ENCODE measurements at regions not wholly inside any gene's neighbourhood (a gene's known extent, or its start where the extent isn't known, plus 50 kb on each side); places are given as distances from the start of the nearest gene placed in this dataset.

DNA sequence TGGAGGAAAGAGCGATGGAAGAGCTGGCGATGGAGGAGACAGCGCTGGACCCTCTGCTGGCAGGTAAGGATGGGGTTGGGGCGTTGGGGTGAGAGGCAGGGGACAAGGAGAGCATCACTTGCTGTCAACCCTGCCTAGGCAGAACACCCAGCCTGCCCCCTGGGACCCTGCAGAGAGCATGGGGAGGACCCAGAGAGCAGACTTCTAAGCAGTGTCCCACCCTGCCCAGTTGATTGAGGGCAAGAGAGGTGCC is 111.6 kb upstream of the ANO1 start:
- H3K4me3 ChIP-seq = no peak overlapping the region
- no peak overlapping the region for H3K27ac ChIP-seq
- no peak for DNase-seq (ENCODE audit: low spot score)

DNA sequence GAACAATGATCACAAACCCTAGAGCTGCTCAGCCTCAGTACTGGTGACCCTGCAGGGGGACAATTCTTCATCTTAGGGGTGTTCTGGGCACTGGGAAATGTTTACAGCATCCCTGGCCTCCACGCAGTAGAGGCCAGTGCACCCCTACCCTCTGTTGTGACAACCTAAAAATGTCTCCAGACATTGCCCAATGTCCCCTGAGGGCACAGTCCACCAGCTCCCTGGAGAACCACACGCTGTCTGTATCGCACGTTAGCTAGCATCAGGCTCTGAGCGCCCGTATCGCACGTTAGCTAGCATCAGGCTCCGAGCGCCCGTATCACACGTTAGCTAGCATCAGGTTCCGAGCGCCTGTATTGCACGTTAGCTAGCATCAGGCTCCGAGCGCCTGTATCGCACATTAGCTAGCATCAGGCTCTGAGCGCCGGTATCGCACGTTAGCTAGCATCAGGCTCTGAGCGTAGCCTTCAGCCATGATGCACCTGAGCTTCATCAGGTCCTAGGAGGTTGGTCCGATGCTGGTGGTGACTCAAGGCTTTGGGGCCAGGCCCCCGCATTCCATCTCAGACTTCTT is 111.1 kb upstream of the ANO1 start:
- TF ChIP-seq, protein P1, sequence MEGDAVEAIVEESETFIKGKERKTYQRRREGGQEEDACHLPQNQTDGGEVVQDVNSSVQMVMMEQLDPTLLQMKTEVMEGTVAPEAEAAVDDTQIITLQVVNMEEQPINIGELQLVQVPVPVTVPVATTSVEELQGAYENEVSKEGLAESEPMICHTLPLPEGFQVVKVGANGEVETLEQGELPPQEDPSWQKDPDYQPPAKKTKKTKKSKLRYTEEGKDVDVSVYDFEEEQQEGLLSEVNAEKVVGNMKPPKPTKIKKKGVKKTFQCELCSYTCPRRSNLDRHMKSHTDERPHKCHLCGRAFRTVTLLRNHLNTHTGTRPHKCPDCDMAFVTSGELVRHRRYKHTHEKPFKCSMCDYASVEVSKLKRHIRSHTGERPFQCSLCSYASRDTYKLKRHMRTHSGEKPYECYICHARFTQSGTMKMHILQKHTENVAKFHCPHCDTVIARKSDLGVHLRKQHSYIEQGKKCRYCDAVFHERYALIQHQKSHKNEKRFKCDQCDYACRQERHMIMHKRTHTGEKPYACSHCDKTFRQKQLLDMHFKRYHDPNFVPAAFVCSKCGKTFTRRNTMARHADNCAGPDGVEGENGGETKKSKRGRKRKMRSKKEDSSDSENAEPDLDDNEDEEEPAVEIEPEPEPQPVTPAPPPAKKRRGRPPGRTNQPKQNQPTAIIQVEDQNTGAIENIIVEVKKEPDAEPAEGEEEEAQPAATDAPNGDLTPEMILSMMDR (IDR thresholded peaks at IDR 0.05) = no peak
- Histone ChIP-seq H3K4me3 (no peak overlapping the region), H3K27ac (no peak overlapping the region)
- no peak for DNase-seq (ENCODE audit: low spot score)

More for the DNA sequence above, 111.6 kb upstream of the ANO1 start:
- TF ChIP-seq, protein P1 (IDR thresholded peaks at IDR 0.05) = no peak

DNA sequence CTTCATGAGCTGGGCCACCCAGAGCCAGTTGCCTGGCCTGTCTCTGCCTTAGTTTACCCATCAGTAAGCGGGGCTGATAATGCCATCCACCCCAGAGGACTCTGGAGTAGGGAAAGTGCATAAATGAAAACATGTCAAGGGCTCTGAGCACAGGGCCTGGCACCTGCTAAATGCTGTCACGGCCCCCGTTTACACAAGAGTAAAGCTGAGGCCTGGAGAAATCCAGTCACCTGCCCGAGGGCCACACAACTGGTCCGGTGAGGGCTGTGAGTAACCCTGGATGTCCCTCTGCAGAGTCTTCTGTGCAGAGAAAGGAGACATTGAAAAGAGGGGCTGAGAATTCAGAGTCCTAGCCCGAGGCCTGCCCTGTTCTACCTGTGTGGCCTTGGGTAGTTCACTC is 110.6 kb upstream of the ANO1 start:
- peak overlapping the region in 1 of 2 donors; percentile 79 for H3K27ac ChIP-seq

DNA sequence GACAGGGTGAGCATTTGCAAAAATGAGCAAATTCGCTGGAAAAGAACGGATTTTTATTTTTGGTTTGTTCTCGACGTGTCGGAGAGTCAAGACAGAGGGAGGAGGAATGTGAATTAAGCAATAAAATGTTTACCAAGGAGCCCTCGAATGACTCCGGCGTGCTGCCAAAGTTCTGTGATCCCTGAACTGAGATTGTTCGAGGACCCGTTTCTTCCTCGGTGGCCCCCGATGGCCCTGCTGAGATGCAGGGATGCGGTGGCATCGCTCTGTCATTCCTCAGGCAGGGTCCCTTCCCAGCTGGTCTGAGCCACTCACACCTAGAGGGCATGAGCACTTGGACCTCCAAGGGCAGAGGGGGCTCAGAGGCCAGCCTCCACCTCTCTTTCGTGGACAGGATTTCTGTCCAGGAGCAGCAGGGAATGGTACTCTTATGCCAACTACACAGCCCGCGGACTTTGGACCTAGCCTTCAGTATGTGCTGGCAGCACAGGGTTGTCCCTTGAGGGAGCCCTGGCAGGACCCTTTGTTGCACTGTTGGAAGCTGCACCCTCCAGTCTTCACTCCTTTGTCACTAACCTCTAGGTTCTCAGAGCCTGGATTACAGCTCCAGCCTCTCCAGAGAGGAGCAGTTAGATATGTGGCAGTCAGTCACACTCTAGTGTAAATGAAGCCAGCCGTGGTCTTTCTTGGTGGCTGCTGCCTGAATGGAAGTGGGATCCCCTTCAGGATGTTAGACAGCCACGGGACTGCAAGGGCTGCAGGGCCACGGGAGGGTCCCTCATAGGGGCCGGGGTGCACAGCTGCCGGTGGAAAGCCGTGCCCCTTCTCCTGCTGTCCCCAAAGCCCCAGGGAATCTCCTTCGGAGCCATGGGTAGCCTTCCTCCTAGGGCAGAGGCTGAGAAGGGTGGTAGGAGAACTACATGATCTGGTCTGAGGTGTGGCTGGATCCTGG is 109.4 kb upstream of the ANO1 start:
- no peak for DNase-seq (ENCODE audit: low spot score)
- no peak overlapping the region for H3K4me3 ChIP-seq
- H3K27ac ChIP-seq = peak overlapping the region; percentile 12 to 79
- TF ChIP-seq, protein P1 (IDR thresholded peaks at IDR 0.05) = no peak

More for the DNA sequence above, 110.6 kb upstream of the ANO1 start:
- TF ChIP-seq, protein P1 (IDR thresholded peaks at IDR 0.05) = no peak
- no peak overlapping the region for H3K4me3 ChIP-seq
- no peak for DNase-seq (ENCODE audit: low spot score)

DNA sequence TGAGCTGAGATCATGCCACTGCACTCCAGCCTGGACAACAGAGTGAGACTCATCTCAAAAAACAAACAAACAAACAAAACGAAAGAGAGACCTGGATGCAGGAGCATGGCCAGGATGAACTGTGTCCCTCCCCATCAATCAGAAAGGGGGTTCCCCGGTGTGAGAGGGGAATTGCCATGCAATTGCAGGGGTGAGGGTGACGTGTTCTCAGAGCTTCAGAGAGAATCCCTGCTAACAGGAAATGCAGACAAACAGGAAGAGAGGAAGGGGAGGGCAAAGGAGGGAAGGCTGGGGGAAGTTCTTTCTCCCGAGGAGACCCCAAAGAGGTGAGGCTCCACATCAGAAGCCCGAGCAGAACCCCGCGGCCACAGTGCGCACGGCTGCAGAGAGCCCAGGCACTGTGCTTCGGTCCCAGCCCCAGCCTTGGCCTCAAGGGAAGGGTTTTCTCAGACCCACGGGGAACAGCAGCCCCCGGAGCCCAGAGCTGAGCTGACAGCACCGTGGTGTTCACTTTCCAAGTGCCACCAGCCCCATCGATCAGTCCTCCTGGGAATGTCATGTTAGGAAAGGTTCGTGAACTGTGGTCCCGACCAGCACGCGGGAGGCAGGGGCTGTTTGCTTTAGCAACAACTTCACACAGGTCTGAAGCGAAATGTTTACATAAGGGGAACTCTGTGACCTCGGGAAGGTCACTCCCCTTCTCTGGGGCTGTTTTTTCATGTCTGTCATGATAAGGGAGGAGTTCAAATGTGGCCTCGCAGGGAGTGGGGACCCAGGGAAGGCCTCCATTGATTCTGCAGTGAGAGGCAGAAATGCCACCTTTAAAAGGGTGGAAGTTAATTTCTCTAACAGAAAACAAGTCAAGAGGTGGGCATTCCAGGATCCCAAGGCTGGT is 108.0 kb upstream of the ANO1 start:
- TF ChIP-seq, protein P1 (IDR thresholded peaks at IDR 0.05) = no peak
- Histone ChIP-seq H3K27ac (no peak overlapping the region), H3K4me3 (no peak overlapping the region)
- DNase-seq (ENCODE audit: low spot score) = no peak

DNA sequence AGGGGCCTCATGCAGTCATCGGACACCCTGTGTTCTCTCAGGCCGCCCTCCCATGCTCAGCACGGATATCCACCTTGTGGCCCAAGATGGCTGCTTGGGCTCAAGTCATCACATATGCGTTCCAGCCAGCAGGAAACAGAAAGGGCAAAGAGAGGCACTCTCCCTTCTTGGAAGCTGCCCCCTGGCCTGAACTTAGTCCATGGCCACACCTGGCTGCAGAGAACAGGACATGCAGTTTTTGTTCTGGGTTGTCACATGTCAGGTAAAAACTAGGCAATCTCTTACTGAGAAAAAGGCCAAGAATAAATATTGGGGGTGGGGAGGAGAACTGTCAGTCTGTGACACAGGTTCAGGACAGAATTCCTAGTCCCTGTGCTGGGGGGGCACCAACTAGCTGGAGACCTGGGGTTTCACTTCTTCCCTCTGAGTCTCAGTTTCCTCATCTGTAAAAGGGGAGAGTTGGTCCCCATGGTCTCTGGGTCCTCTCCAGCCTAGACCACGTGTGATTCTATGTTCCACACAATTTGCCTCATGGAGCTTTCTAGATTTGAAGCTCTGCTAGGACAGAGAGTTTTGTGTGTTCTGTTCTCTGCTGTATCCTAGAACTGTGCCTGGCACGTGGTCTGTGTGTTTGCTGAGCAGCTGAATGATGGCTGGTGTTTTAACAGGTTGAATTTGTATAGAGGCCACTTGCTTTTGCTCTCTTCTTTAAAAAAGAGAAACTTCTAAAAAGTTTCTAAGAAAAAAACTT is 107.2 kb upstream of the ANO1 start:
- TF ChIP-seq, protein P1 (IDR thresholded peaks at IDR 0.05) = no peak
- no peak for DNase-seq (ENCODE audit: low spot score)
- Histone ChIP-seq H3K27ac (no peak overlapping the region), H3K4me3 (no peak overlapping the region)

Data from coronary artery (tissue), 2 donors.